ENCODE measurements at regions not wholly inside any gene's neighbourhood (a gene's known extent, or its start where the extent isn't known, plus 50 kb on each side); places are given as distances from the start of the nearest gene placed in this dataset.
A peak's percentile ranks its signal among the peaks of the same experiment; 100 is the strongest.
"Not testable (repeated sequence)": the region's sequence is repeated elsewhere in the genome, so short reads cannot be mapped to it uniquely, and the experiment has no call there.

- ATAC-seq (no peak), DNase-seq (no peak)
- Mint-ChIP-seq H3K27ac (no peak overlapping the region), H3K36me3 (no peaks in the 10 kb centered on the region), H3K27me3 (no peaks in the 10 kb centered on the region), H3K9me3 (ENCODE audit: low read depth) (no peaks in the 10 kb centered on the region), H3K4me3 (no peak overlapping the region), H3K4me1 (peaks cover 59% of the 10 kb centered on the region)
- CTCF ChIA-PET: interaction anchor here (0.8 to 20.9 kb wide), 6 partner anchors 23 to 409 kb away, joined by 3 to 392 read pairs (median 4); no protein-coding TSS in a partner anchor
Observed at GRCh38 chr22:22816171-22816514, 71.5 kb upstream of the IGLL5 start.

GRCh38 chr22:22816766-22817410 lies 70.7 kb upstream of the IGLL5 start:
- peaks cover 66% of the 10 kb centered on the region for H3K4me1 Mint-ChIP-seq
- no peak overlapping the region for H3K4me3 Mint-ChIP-seq
- H3K27me3 Mint-ChIP-seq: no peaks in the 10 kb centered on the region
- no peaks in the 10 kb centered on the region for H3K9me3 Mint-ChIP-seq (ENCODE audit: low read depth)
- ATAC-seq: no peak
- H3K27ac Mint-ChIP-seq: peak overlapping the region; percentile 48
- CTCF ChIA-PET: interaction anchor here (0.8 to 20.9 kb wide), 10 partner anchors 15 to 408 kb away, joined by 3 to 392 read pairs (median 3); no protein-coding TSS in a partner anchor
- no peaks in the 10 kb centered on the region for H3K36me3 Mint-ChIP-seq
- peak; percentile 23 for DNase-seq

GRCh38 chr22:22817468-22818201 lies 70.0 kb upstream of the IGLL5 start:
- Mint-ChIP-seq H3K27me3 (no peaks in the 10 kb centered on the region), H3K27ac (peak overlapping the region; percentile 68), H3K36me3 (no peaks in the 10 kb centered on the region), H3K9me3 (ENCODE audit: low read depth) (no peaks in the 10 kb centered on the region), H3K4me1 (peaks cover 74% of the 10 kb centered on the region), H3K4me3 (no peak overlapping the region)
- ATAC-seq: no peak
- CTCF ChIA-PET: interaction anchor here (0.9 to 20.9 kb wide), 8 partner anchors 15 to 141 kb away, joined by 3 to 392 read pairs (median 4); no protein-coding TSS in a partner anchor
- peak; percentile 39 for DNase-seq

- DNase-seq (no peak), ATAC-seq (no peak)
- no peaks in the 10 kb centered on the region for H3K27me3 Mint-ChIP-seq
- CTCF ChIA-PET: interaction anchor here (1.0 to 20.9 kb wide), 9 partner anchors 9 to 64 kb away, joined by 3 to 392 read pairs (median 4); no protein-coding TSS in a partner anchor
- H3K4me3 Mint-ChIP-seq: no peak overlapping the region
- peaks cover 79% of the 10 kb centered on the region for H3K4me1 Mint-ChIP-seq
- no peaks in the 10 kb centered on the region for H3K36me3 Mint-ChIP-seq
- H3K27ac Mint-ChIP-seq: peak overlapping the region; percentile 68
- H3K9me3 Mint-ChIP-seq (ENCODE audit: low read depth): no peaks in the 10 kb centered on the region
Observed at GRCh38 chr22:22818202-22818538, 69.4 kb upstream of the IGLL5 start.

- H3K4me1 Mint-ChIP-seq: peaks cover 84% of the 10 kb centered on the region
- peak; percentile 88 for DNase-seq
- H3K27ac Mint-ChIP-seq: peak overlapping the region; percentile 90
- CTCF ChIA-PET: interaction anchor here (0.7 to 20.9 kb wide), 12 partner anchors 8 to 314 kb away, joined by 3 to 392 read pairs (median 4); no protein-coding TSS in a partner anchor
- H3K4me3 Mint-ChIP-seq: peak overlapping the region; percentile 60
- H3K27me3 Mint-ChIP-seq: no peaks in the 10 kb centered on the region
- peak; percentile 82 for ATAC-seq
- H3K9me3 Mint-ChIP-seq (ENCODE audit: low read depth): no peaks in the 10 kb centered on the region
- H3K36me3 Mint-ChIP-seq: no peaks in the 10 kb centered on the region
Observed at GRCh38 chr22:22818861-22819855, 68.5 kb upstream of the IGLL5 start.

- peak overlapping the region; percentile 60 for H3K4me3 Mint-ChIP-seq
- no peaks in the 10 kb centered on the region for H3K27me3 Mint-ChIP-seq
Observed at GRCh38 chr22:22820076-22820475, 67.5 kb upstream of the IGLL5 start.

GRCh38 chr22:22820626-22821025 lies 67.0 kb upstream of the IGLL5 start:
- H3K36me3 Mint-ChIP-seq: no peaks in the 10 kb centered on the region
- peak overlapping the region; percentile 90 for H3K27ac Mint-ChIP-seq
- H3K4me3 Mint-ChIP-seq: peak overlapping the region; percentile 26
- CTCF ChIA-PET: interaction anchor here (1.2 to 20.9 kb wide), 6 partner anchors 12 to 307 kb away, joined by 3 to 392 read pairs (median 22); no protein-coding TSS in a partner anchor
- no peaks in the 10 kb centered on the region for H3K9me3 Mint-ChIP-seq (ENCODE audit: low read depth)
- DNase-seq (peak; percentile 84), ATAC-seq (peak; percentile 74)
- H3K4me1 Mint-ChIP-seq: peaks cover 81% of the 10 kb centered on the region
- no peaks in the 10 kb centered on the region for H3K27me3 Mint-ChIP-seq

More at GRCh38 chr22:22820076-22820475, 67.5 kb upstream of the IGLL5 start:
- Mint-ChIP-seq H3K27ac (peak overlapping the region; percentile 90), H3K9me3 (ENCODE audit: low read depth) (no peaks in the 10 kb centered on the region), H3K36me3 (no peaks in the 10 kb centered on the region), H3K4me1 (peaks cover 85% of the 10 kb centered on the region)
- CTCF ChIA-PET: interaction anchor here (0.7 to 20.9 kb wide), 7 partner anchors 9 to 308 kb away, joined by 3 to 392 read pairs (median 5); no protein-coding TSS in a partner anchor
- ATAC-seq (no peak), DNase-seq (no peak)

GRCh38 chr22:22821340-22821739 lies 66.3 kb upstream of the IGLL5 start:
- no peak for DNase-seq
- Mint-ChIP-seq H3K27ac (peak overlapping the region; percentile 92), H3K4me1 (peaks cover 74% of the 10 kb centered on the region), H3K9me3 (ENCODE audit: low read depth) (no peaks in the 10 kb centered on the region), H3K4me3 (no peak overlapping the region), H3K36me3 (no peaks in the 10 kb centered on the region), H3K27me3 (no peaks in the 10 kb centered on the region)
- ATAC-seq: no peak
- CTCF ChIA-PET: interaction anchor here (1.2 to 20.9 kb wide), 2 partner anchors 11 to 30 kb away, joined by 3 to 392 read pairs; no protein-coding TSS in a partner anchor

- no peak overlapping the region for H3K4me3 Mint-ChIP-seq
- H3K36me3 Mint-ChIP-seq: no peaks in the 10 kb centered on the region
- peaks cover 67% of the 10 kb centered on the region for H3K4me1 Mint-ChIP-seq
- no peaks in the 10 kb centered on the region for H3K27me3 Mint-ChIP-seq
- H3K9me3 Mint-ChIP-seq (ENCODE audit: low read depth): no peaks in the 10 kb centered on the region
- H3K27ac Mint-ChIP-seq: peak overlapping the region; percentile 92
- ATAC-seq (no peak), DNase-seq (peak; percentile 31)
- CTCF ChIA-PET: interaction anchor here (1.2 to 20.9 kb wide), 3 partner anchors 12 to 34 kb away, joined by 3 to 392 read pairs (median 5); no protein-coding TSS in a partner anchor
Observed at GRCh38 chr22:22822106-22822505, 65.5 kb upstream of the IGLL5 start.

GRCh38 chr22:22822553-22822952 lies 65.1 kb upstream of the IGLL5 start:
- H3K4me1 Mint-ChIP-seq: peaks cover 65% of the 10 kb centered on the region
- ATAC-seq; H3K9me3 Mint-ChIP-seq (ENCODE audit: low read depth); H3K36me3 Mint-ChIP-seq; H3K4me3 Mint-ChIP-seq; H3K27me3 Mint-ChIP-seq: not testable (repeated sequence)
- peak overlapping the region; percentile 92 for H3K27ac Mint-ChIP-seq
- DNase-seq: peak; percentile 40
- CTCF ChIA-PET: interaction anchor here (1.8 to 20.9 kb wide), 3 partner anchors 12 to 35 kb away, joined by 5 to 392 read pairs (median 12); no protein-coding TSS in a partner anchor

GRCh38 chr22:22823131-22823810 lies 64.3 kb upstream of the IGLL5 start:
- peaks cover 58% of the 10 kb centered on the region for H3K4me1 Mint-ChIP-seq
- H3K27me3 Mint-ChIP-seq: no peaks in the 10 kb centered on the region
- no peaks in the 10 kb centered on the region for H3K36me3 Mint-ChIP-seq
- no peak overlapping the region for H3K4me3 Mint-ChIP-seq
- peak; percentile 33 for DNase-seq
- H3K9me3 Mint-ChIP-seq (ENCODE audit: low read depth): no peaks in the 10 kb centered on the region
- CTCF ChIA-PET: interaction anchor here (0.9 to 20.9 kb wide), 5 partner anchors 13 to 136 kb away, joined by 3 to 392 read pairs (median 5); no protein-coding TSS in a partner anchor
- ATAC-seq: no peak
- H3K27ac Mint-ChIP-seq: no peak overlapping the region
